ENCODE measurements at regions not wholly inside any gene's neighbourhood (a gene's known extent, or its start where the extent isn't known, plus 50 kb on each side); places are given as distances from the start of the nearest gene placed in this dataset.
"Not testable (repeated sequence)": the region's sequence is repeated elsewhere in the genome, so short reads cannot be mapped to it uniquely, and the experiment has no call there.

GRCh38 chr9:83191154-83191553 is 128.2 kb upstream of the RASEF start:
- H3K36me3 Mint-ChIP-seq = no peaks in the 10 kb centered on the region

GRCh38 chr9:83189026-83189425 is 126.1 kb upstream of the RASEF start:
- not testable (repeated sequence) for DNase-seq (ENCODE audit: low spot score); H3K4me3 Mint-ChIP-seq; H3K9me3 ChIP-seq (ENCODE audit: low read depth); H3K9me3 Mint-ChIP-seq; H3K4me2 ChIP-seq; H3K4me3 ChIP-seq; H2AFZ ChIP-seq (replicated peaks); H3K9ac ChIP-seq; H4K20me1 ChIP-seq (ENCODE audit: low read depth); H3K79me2 ChIP-seq (ENCODE audit: low read depth); H3K27ac ChIP-seq; H3K36me3 ChIP-seq; H3K27ac Mint-ChIP-seq; H3K27me3 Mint-ChIP-seq (ENCODE audit: insufficient read depth, low read depth); H3K27me3 ChIP-seq; H3K36me3 Mint-ChIP-seq; H3F3A ChIP-seq (ENCODE audit: low read depth)
- H3K4me1 ChIP-seq = peaks cover 36% of the 10 kb centered on the region
- peaks cover 16% of the 10 kb centered on the region for H3K4me1 Mint-ChIP-seq

More at GRCh38 chr9:83191154-83191553, 128.2 kb upstream of the RASEF start:
- H3K27ac Mint-ChIP-seq = no peak overlapping the region
- no peaks in the 10 kb centered on the region for H4K20me1 ChIP-seq (ENCODE audit: low read depth)
- H3K4me3 Mint-ChIP-seq = no peak overlapping the region
- peaks cover 8% of the 10 kb centered on the region for H3K4me1 Mint-ChIP-seq
- no peaks in the 10 kb centered on the region for H3K27me3 ChIP-seq
- peaks cover 27% of the 10 kb centered on the region for H3K4me1 ChIP-seq
- H3K9ac ChIP-seq = no peak overlapping the region
- no peaks in the 10 kb centered on the region for H3F3A ChIP-seq (ENCODE audit: low read depth)
- no peaks in the 10 kb centered on the region for H3K9me3 Mint-ChIP-seq
- H3K27ac ChIP-seq = no peak overlapping the region
- TF ChIP-seq EZH2phosphoT487 (IDR thresholded peaks at IDR 0.05) (no peak), EZH2 (IDR thresholded peaks at IDR 0.05) (no peak), CTCF (IDR thresholded peaks at IDR 0.05) (no peak)
- peak overlapping the region; percentile 25 for H3K4me2 ChIP-seq
- no peak overlapping the region for H2AFZ ChIP-seq (replicated peaks)
- no peaks in the 10 kb centered on the region for H3K9me3 ChIP-seq (ENCODE audit: low read depth)
- H3K27me3 Mint-ChIP-seq (ENCODE audit: insufficient read depth, low read depth) = peaks cover 3% of the 10 kb centered on the region
- no peaks in the 10 kb centered on the region for H3K36me3 ChIP-seq
- H3K4me3 ChIP-seq = no peak overlapping the region
- no peak for DNase-seq (ENCODE audit: low spot score)
- H3K79me2 ChIP-seq (ENCODE audit: low read depth) = no peaks in the 10 kb centered on the region

GRCh38 chr9:83188277-83188676 is 125.3 kb upstream of the RASEF start:
- Mint-ChIP-seq H3K27me3 (ENCODE audit: insufficient read depth, low read depth) (peaks cover 3% of the 10 kb centered on the region), H3K4me3 (no peak overlapping the region), H3K9me3 (no peaks in the 10 kb centered on the region), H3K27ac (no peak overlapping the region), H3K36me3 (no peaks in the 10 kb centered on the region), H3K4me1 (peaks cover 16% of the 10 kb centered on the region)
- Histone ChIP-seq H3F3A (ENCODE audit: low read depth) (peaks cover 5% of the 10 kb centered on the region), H3K36me3 (no peaks in the 10 kb centered on the region), H3K79me2 (ENCODE audit: low read depth) (no peaks in the 10 kb centered on the region), H3K4me2 (no peak overlapping the region), H3K27me3 (no peaks in the 10 kb centered on the region), H3K27ac (no peak overlapping the region), H2AFZ (replicated peaks) (no peak overlapping the region), H4K20me1 (ENCODE audit: low read depth) (no peaks in the 10 kb centered on the region), H3K9me3 (ENCODE audit: low read depth) (no peaks in the 10 kb centered on the region), H3K4me3 (no peak overlapping the region), H3K9ac (no peak overlapping the region), H3K4me1 (peaks cover 36% of the 10 kb centered on the region)
- TF ChIP-seq EZH2phosphoT487 (IDR thresholded peaks at IDR 0.05) (no peak), CTCF (IDR thresholded peaks at IDR 0.05) (no peak), EZH2 (IDR thresholded peaks at IDR 0.05) (no peak)
- DNase-seq (ENCODE audit: low spot score) = no peak

- Histone ChIP-seq H3K4me3 (peak overlapping the region; percentile 9), H3K27ac (peak overlapping the region; percentile 21), H3K4me2 (peak overlapping the region; percentile 71), H3K9ac (no peak overlapping the region), H4K20me1 (ENCODE audit: low read depth) (no peaks in the 10 kb centered on the region), H2AFZ (replicated peaks) (peak overlapping the region; percentile 100), H3K4me1 (peaks cover 34% of the 10 kb centered on the region), H3K36me3 (no peaks in the 10 kb centered on the region), H3K9me3 (ENCODE audit: low read depth) (no peaks in the 10 kb centered on the region), H3K79me2 (ENCODE audit: low read depth) (no peaks in the 10 kb centered on the region), H3K27me3 (no peaks in the 10 kb centered on the region), H3F3A (ENCODE audit: low read depth) (peaks cover 5% of the 10 kb centered on the region)
- DNase-seq (ENCODE audit: low spot score) = no peak
- H3K9me3 Mint-ChIP-seq = no peaks in the 10 kb centered on the region
- H3K27me3 Mint-ChIP-seq (ENCODE audit: insufficient read depth, low read depth) = peaks cover 3% of the 10 kb centered on the region
- H3K27ac Mint-ChIP-seq = no peak overlapping the region
- H3K4me1 Mint-ChIP-seq = peaks cover 16% of the 10 kb centered on the region
- no peaks in the 10 kb centered on the region for H3K36me3 Mint-ChIP-seq
- H3K4me3 Mint-ChIP-seq = peak overlapping the region; percentile 72
- no peak for TF ChIP-seq CTCF (IDR thresholded peaks at IDR 0.05)
- no peak for TF ChIP-seq EZH2 (IDR thresholded peaks at IDR 0.05)
- TF ChIP-seq EZH2phosphoT487 (IDR thresholded peaks at IDR 0.05) = no peak
Measured at GRCh38 chr9:83186155-83186737, 123.3 kb upstream of the RASEF start.
